Kidney tubule cell (primary cell): ENCODE measurements at regions not wholly inside any gene's neighbourhood (a gene's known extent, or its start where the extent isn't known, plus 50 kb on each side); places are given as distances from the start of the nearest gene placed in this dataset.
A peak's percentile ranks its signal among the peaks of the same experiment; 100 is the strongest.

Experiments used
- DNase-seq: peaks from one replicate; pipeline ENCODE4 v3.0.0-alpha.2; 2018; ENCODE audit warnings: low spot score

- DNase-seq, result no peak
These were observed 124.2 kb downstream of the TMEM161B start for GRCh38 chr5:88144219-88145001.

GRCh38 chr5:88143693-88144218 lies 124.9 kb downstream of the TMEM161B start:
- no peak for DNase-seq

GRCh38 chr5:88142886-88143692 lies 125.6 kb downstream of the TMEM161B start:
- DNase-seq, result no peak

GRCh38 chr5:88142636-88142885 lies 126.1 kb downstream of the TMEM161B start:
- no peak for DNase-seq

GRCh38 chr5:88140856-88141752 lies 127.5 kb downstream of the TMEM161B start:
- peak; percentile 97 for DNase-seq

- no peak for DNase-seq
These were observed 128.2 kb downstream of the TMEM161B start for GRCh38 chr5:88140396-88140855.

GRCh38 chr5:88130211-88130815 lies 138.3 kb downstream of the TMEM161B start:
- DNase-seq, result no peak

GRCh38 chr5:88128813-88129212 lies 139.8 kb downstream of the TMEM161B start:
- no peak for DNase-seq

- no peak for DNase-seq
These were observed 149.0 kb downstream of the TMEM161B start for GRCh38 chr5:88119535-88120125.

- DNase-seq, result no peak
These were observed 150.5 kb downstream of the TMEM161B start for GRCh38 chr5:88118179-88118578.

- DNase-seq, result no peak
These were observed 151.1 kb downstream of the TMEM161B start for GRCh38 chr5:88117546-88117945.

- no peak for DNase-seq
These were observed 152.2 kb downstream of the TMEM161B start for GRCh38 chr5:88116396-88116795.

GRCh38 chr5:88115211-88115610 lies 153.4 kb downstream of the TMEM161B start:
- no peak for DNase-seq

- DNase-seq, result no peak
These were observed 155.2 kb downstream of the TMEM161B start for GRCh38 chr5:88113429-88113828.

GRCh38 chr5:88109818-88110217 lies 158.8 kb downstream of the TMEM161B start:
- no peak for DNase-seq

- no peak for DNase-seq
These were observed 160.0 kb downstream of the TMEM161B start for GRCh38 chr5:88108490-88109279.

GRCh38 chr5:88094906-88095496 lies 173.6 kb downstream of the TMEM161B start:
- no peak for DNase-seq

GRCh38 chr5:88094403-88094802 lies 174.2 kb downstream of the TMEM161B start:
- DNase-seq, result no peak

GRCh38 chr5:88093765-88094164 lies 174.9 kb downstream of the TMEM161B start:
- DNase-seq, result no peak

- no peak for DNase-seq
These were observed 175.6 kb downstream of the TMEM161B start for GRCh38 chr5:88092958-88093605.
